ENCODE measurements at regions not wholly inside any gene's neighbourhood (a gene's known extent, or its start where the extent isn't known, plus 50 kb on each side); places are given as distances from the start of the nearest gene placed in this dataset.
"Not testable (repeated sequence)": the region's sequence is repeated elsewhere in the genome, so short reads cannot be mapped to it uniquely, and the experiment has no call there.

GRCh38 chr14:65833267-65833880, 420.8 kb downstream of the FUT8 start:
- no peak for DNase-seq (ENCODE audit: low read depth in 4 of 4, low spot score in 3 of 4)

- DNase-seq (ENCODE audit: low read depth in 4 of 4, low spot score in 3 of 4): no peak
These were observed 421.5 kb downstream of the FUT8 start for GRCh38 chr14:65834051-65834450.

- no peak for DNase-seq (ENCODE audit: low read depth in 4 of 4, low spot score in 3 of 4)
These were observed 422.3 kb downstream of the FUT8 start for GRCh38 chr14:65834812-65835211.

- DNase-seq (ENCODE audit: low read depth in 4 of 4, low spot score in 3 of 4): no peak
These were observed 423.0 kb downstream of the FUT8 start for GRCh38 chr14:65835501-65835900.

- no peak for DNase-seq (ENCODE audit: low read depth in 4 of 4, low spot score in 3 of 4)
These were observed 426.0 kb downstream of the FUT8 start for GRCh38 chr14:65838565-65838964.

GRCh38 chr14:65840118-65840751, 427.7 kb downstream of the FUT8 start:
- no peak for DNase-seq (ENCODE audit: low read depth in 4 of 4, low spot score in 3 of 4)

GRCh38 chr14:65840786-65841185, 428.3 kb downstream of the FUT8 start:
- no peak for DNase-seq (ENCODE audit: low read depth in 4 of 4, low spot score in 3 of 4)

- DNase-seq (ENCODE audit: low read depth in 4 of 4, low spot score in 3 of 4): no peak
These were observed 433.8 kb downstream of the FUT8 start for GRCh38 chr14:65846196-65846868.

GRCh38 chr14:65847075-65847847, 434.7 kb downstream of the FUT8 start:
- no peak for DNase-seq (ENCODE audit: low read depth in 4 of 4, low spot score in 3 of 4)

- DNase-seq (ENCODE audit: low read depth in 4 of 4, low spot score in 3 of 4): not testable (repeated sequence)
These were observed 435.4 kb downstream of the FUT8 start for GRCh38 chr14:65847931-65848330.

- no peak for DNase-seq (ENCODE audit: low read depth in 4 of 4, low spot score in 3 of 4)
These were observed 436.6 kb downstream of the FUT8 start for GRCh38 chr14:65849091-65849490.

GRCh38 chr14:65849558-65849957, 437.0 kb downstream of the FUT8 start:
- DNase-seq (ENCODE audit: low read depth in 4 of 4, low spot score in 3 of 4): no peak

- no peak for DNase-seq (ENCODE audit: low read depth in 4 of 4, low spot score in 3 of 4)
These were observed 438.1 kb downstream of the FUT8 start for GRCh38 chr14:65850429-65851135.

- no peak for DNase-seq (ENCODE audit: low read depth in 4 of 4, low spot score in 3 of 4)
These were observed 440.2 kb downstream of the FUT8 start for GRCh38 chr14:65852689-65853088.

GRCh38 chr14:65853407-65853955, 441.0 kb downstream of the FUT8 start:
- DNase-seq (ENCODE audit: low read depth in 4 of 4, low spot score in 3 of 4): no peak

GRCh38 chr14:65854215-65854614, 441.7 kb downstream of the FUT8 start:
- DNase-seq (ENCODE audit: low read depth in 4 of 4, low spot score in 3 of 4): no peak

GRCh38 chr14:65860956-65861611, 448.6 kb downstream of the FUT8 start:
- DNase-seq (ENCODE audit: low read depth in 4 of 4, low spot score in 3 of 4): no peak

- DNase-seq (ENCODE audit: low read depth in 4 of 4, low spot score in 3 of 4): no peak
These were observed 452.0 kb downstream of the FUT8 start for GRCh38 chr14:65864549-65864948.

- DNase-seq (ENCODE audit: low read depth in 4 of 4, low spot score in 3 of 4): no peak
These were observed 452.5 kb downstream of the FUT8 start for GRCh38 chr14:65864984-65865383.

- no peak for DNase-seq (ENCODE audit: low read depth in 4 of 4, low spot score in 3 of 4)
These were observed 453.9 kb downstream of the FUT8 start for GRCh38 chr14:65866448-65866847.

Data from left renal pelvis (tissue), 4 donors.